Suprapubic skin (tissue), 4 donors: ENCODE measurements at regions not wholly inside any gene's neighbourhood (a gene's known extent, or its start where the extent isn't known, plus 50 kb on each side); places are given as distances from the start of the nearest gene placed in this dataset.

Experiments used
- DNase-seq, 2 donors: peaks; one replicate each; pipeline ENCODE4 v3.0.0-alpha.2; 2019; ENCODE audit warnings: low spot score in 2 of 2
- H3K27ac ChIP-seq: fragments of 200-600 bp; sonication (generic); one replicate; pipeline ENCODE4 v1.5.1; 2019
- H3K27me3 ChIP-seq: fragments of 200-600 bp; sonication (generic); one replicate; pipeline ENCODE4 v1.5.1; 2019
- H3K36me3 ChIP-seq: fragments of 200-600 bp; sonication (generic); one replicate; pipeline ENCODE4 v1.5.1; 2019
- H3K4me1 ChIP-seq: fragments of 200-600 bp; sonication (generic); one replicate; pipeline ENCODE4 v1.5.1; 2019
- H3K4me3 ChIP-seq: fragments of 200-600 bp; sonication (generic); one replicate; pipeline ENCODE4 v1.5.1; 2019; ENCODE audit warnings: mild to moderate bottlenecking
- H3K9me3 ChIP-seq: fragments of 200-600 bp; sonication (generic); one replicate; pipeline ENCODE4 v1.5.1; 2019
- CTCF ChIP-seq, 2 donors: fragments of 200-600 bp in 1 of 2; fragments of 450-650 bp in 1 of 2; sonication (generic) in 1 of 2; IDR thresholded peaks; one replicate each; pipeline ENCODE4 v1.5.1; 2016 to 2019; ENCODE audit warnings: antibody characterized with exemption in 2 of 2, mild to moderate bottlenecking in 1 of 2, moderate library complexity in 1 of 2
- EP300 ChIP-seq: sonication (generic); formaldehyde crosslinking; IDR thresholded peaks from one replicate; pipeline ENCODE4 v1.6.1; 2017; ENCODE audit warnings: antibody characterized with exemption
- POLR2A ChIP-seq, 2 donors: fragments of 450-650 bp; IDR thresholded peaks; one replicate each; pipeline ENCODE4 v1.6.1; 2017; ENCODE audit warnings: antibody characterized with exemption in 2 of 2, mild to moderate bottlenecking in 2 of 2, moderate library complexity in 2 of 2
- POLR2AphosphoS5 ChIP-seq, 3 donors: sonication (generic); formaldehyde crosslinking; IDR thresholded peaks; one replicate each; pipeline ENCODE4 v1.6.1; 2017; ENCODE audit warnings: antibody characterized with exemption in 3 of 3
- WGBS: methylation state at CpG from one replicate; pipeline ENCODE4 v1.1.5; 2018; 5-methylcytosine and 5-hydroxymethylcytosine counted together

- no peaks in the 10 kb centered on the region for H3K27me3 ChIP-seq
- DNase-seq = no peak
- no peaks in the 10 kb centered on the region for H3K9me3 ChIP-seq
- no peak overlapping the region for H3K4me3 ChIP-seq
- TF ChIP-seq CTCF (IDR thresholded peaks at IDR 0.05) (no peak), POLR2AphosphoS5 (IDR thresholded peaks at IDR 0.05) (no peak), EP300 (no peak), POLR2A (IDR thresholded peaks at IDR 0.05) (no peak)
- no peaks in the 10 kb centered on the region for H3K36me3 ChIP-seq
- H3K4me1 ChIP-seq = no peaks in the 10 kb centered on the region
- 66% methylated on average over 3 of the region's 3 CpGs for WGBS
- no peak overlapping the region for H3K27ac ChIP-seq
Observed at GRCh38 chr13:34469196-34469986, 472.7 kb upstream of the NBEA start.

- 77% methylated on average over 4 of the region's 4 CpGs for WGBS
- no peak for DNase-seq
- Histone ChIP-seq H3K27ac (no peak overlapping the region), H3K27me3 (no peaks in the 10 kb centered on the region), H3K36me3 (no peaks in the 10 kb centered on the region), H3K9me3 (no peaks in the 10 kb centered on the region), H3K4me3 (no peak overlapping the region), H3K4me1 (no peaks in the 10 kb centered on the region)
- TF ChIP-seq EP300 = no peak
- no peak for TF ChIP-seq POLR2AphosphoS5 (IDR thresholded peaks at IDR 0.05)
- TF ChIP-seq CTCF (IDR thresholded peaks at IDR 0.05) = no peak
- no peak for TF ChIP-seq POLR2A (IDR thresholded peaks at IDR 0.05)
Observed at GRCh38 chr13:34474187-34474868, 467.7 kb upstream of the NBEA start.

- Histone ChIP-seq H3K27me3 (no peaks in the 10 kb centered on the region), H3K4me3 (no peak overlapping the region), H3K27ac (no peak overlapping the region), H3K9me3 (no peaks in the 10 kb centered on the region), H3K4me1 (no peaks in the 10 kb centered on the region), H3K36me3 (no peaks in the 10 kb centered on the region)
- TF ChIP-seq EP300 = no peak
- no peak for TF ChIP-seq CTCF (IDR thresholded peaks at IDR 0.05)
- no peak for TF ChIP-seq POLR2AphosphoS5 (IDR thresholded peaks at IDR 0.05)
- no peak for TF ChIP-seq POLR2A (IDR thresholded peaks at IDR 0.05)
- 91% methylated on average over 2 of the region's 2 CpGs for WGBS
- no peak for DNase-seq
Observed at GRCh38 chr13:34478376-34478775, 463.7 kb upstream of the NBEA start.

GRCh38 chr13:34502011-34502410 lies 440.1 kb upstream of the NBEA start:
- Histone ChIP-seq H3K27me3 (no peaks in the 10 kb centered on the region), H3K4me3 (no peak overlapping the region), H3K27ac (no peak overlapping the region), H3K4me1 (no peaks in the 10 kb centered on the region), H3K36me3 (no peaks in the 10 kb centered on the region), H3K9me3 (no peaks in the 10 kb centered on the region)
- no peak for DNase-seq
- 63% methylated on average over 2 of the region's 2 CpGs for WGBS
- TF ChIP-seq CTCF (IDR thresholded peaks at IDR 0.05) = no peak
- TF ChIP-seq POLR2AphosphoS5 (IDR thresholded peaks at IDR 0.05) = no peak
- no peak for TF ChIP-seq POLR2A (IDR thresholded peaks at IDR 0.05)
- TF ChIP-seq EP300 = no peak

GRCh38 chr13:34502621-34503020 lies 439.4 kb upstream of the NBEA start:
- TF ChIP-seq CTCF (IDR thresholded peaks at IDR 0.05) (no peak), POLR2AphosphoS5 (IDR thresholded peaks at IDR 0.05) (no peak), POLR2A (IDR thresholded peaks at IDR 0.05) (no peak), EP300 (no peak)
- H3K4me3 ChIP-seq = no peak overlapping the region
- H3K27ac ChIP-seq = no peak overlapping the region
- no peaks in the 10 kb centered on the region for H3K27me3 ChIP-seq
- no peaks in the 10 kb centered on the region for H3K9me3 ChIP-seq
- no peaks in the 10 kb centered on the region for H3K4me1 ChIP-seq
- 92% methylated on average over 3 of the region's 3 CpGs for WGBS
- DNase-seq = no peak
- no peaks in the 10 kb centered on the region for H3K36me3 ChIP-seq
